ENCODE measurements at regions not wholly inside any gene's neighbourhood (a gene's known extent, or its start where the extent isn't known, plus 50 kb on each side); places are given as distances from the start of the nearest gene placed in this dataset.

- no peaks in the 10 kb centered on the region for H3K36me3 Mint-ChIP-seq (ENCODE audit: unreplicated experiment)
- H3K27ac Mint-ChIP-seq (ENCODE audit: unreplicated experiment) = no peak overlapping the region
- H3K9me3 Mint-ChIP-seq (ENCODE audit: unreplicated experiment) = no peaks in the 10 kb centered on the region
- no peak for DNase-seq
- no peaks in the 10 kb centered on the region for H3K27me3 Mint-ChIP-seq (ENCODE audit: unreplicated experiment)
- no peak overlapping the region for H3K4me3 Mint-ChIP-seq (ENCODE audit: unreplicated experiment)
- no peak for TF ChIP-seq CTCF (IDR thresholded peaks at IDR 0.05; ENCODE audit: partially characterized antibody, unreplicated experiment)
- no peaks in the 10 kb centered on the region for H3K4me1 Mint-ChIP-seq (ENCODE audit: low read depth, unreplicated experiment)
Observed at GRCh38 chr1:96313216-96313615, 408.4 kb upstream of the PTBP2 start.

GRCh38 chr1:96329121-96329520 lies 392.5 kb upstream of the PTBP2 start:
- no peak overlapping the region for H3K27ac Mint-ChIP-seq (ENCODE audit: unreplicated experiment)
- no peak for TF ChIP-seq CTCF (IDR thresholded peaks at IDR 0.05; ENCODE audit: partially characterized antibody, unreplicated experiment)
- DNase-seq = no peak
- H3K27me3 Mint-ChIP-seq (ENCODE audit: unreplicated experiment) = no peaks in the 10 kb centered on the region
- H3K36me3 Mint-ChIP-seq (ENCODE audit: unreplicated experiment) = no peaks in the 10 kb centered on the region
- H3K4me3 Mint-ChIP-seq (ENCODE audit: unreplicated experiment) = no peak overlapping the region
- H3K4me1 Mint-ChIP-seq (ENCODE audit: low read depth, unreplicated experiment) = no peaks in the 10 kb centered on the region
- H3K9me3 Mint-ChIP-seq (ENCODE audit: unreplicated experiment) = no peaks in the 10 kb centered on the region

GRCh38 chr1:96331596-96331995 lies 390.0 kb upstream of the PTBP2 start:
- Mint-ChIP-seq H3K27ac (ENCODE audit: unreplicated experiment) (no peak overlapping the region), H3K4me3 (ENCODE audit: unreplicated experiment) (no peak overlapping the region), H3K9me3 (ENCODE audit: unreplicated experiment) (no peaks in the 10 kb centered on the region), H3K27me3 (ENCODE audit: unreplicated experiment) (no peaks in the 10 kb centered on the region), H3K4me1 (ENCODE audit: low read depth, unreplicated experiment) (no peaks in the 10 kb centered on the region), H3K36me3 (ENCODE audit: unreplicated experiment) (no peaks in the 10 kb centered on the region)
- TF ChIP-seq CTCF (IDR thresholded peaks at IDR 0.05; ENCODE audit: partially characterized antibody, unreplicated experiment) = no peak
- no peak for DNase-seq

GRCh38 chr1:96333522-96334235 lies 387.9 kb upstream of the PTBP2 start:
- Mint-ChIP-seq H3K9me3 (ENCODE audit: unreplicated experiment) (no peaks in the 10 kb centered on the region), H3K36me3 (ENCODE audit: unreplicated experiment) (no peaks in the 10 kb centered on the region), H3K4me1 (ENCODE audit: low read depth, unreplicated experiment) (no peaks in the 10 kb centered on the region), H3K4me3 (ENCODE audit: unreplicated experiment) (no peak overlapping the region), H3K27me3 (ENCODE audit: unreplicated experiment) (no peaks in the 10 kb centered on the region), H3K27ac (ENCODE audit: unreplicated experiment) (no peak overlapping the region)
- TF ChIP-seq CTCF (IDR thresholded peaks at IDR 0.05; ENCODE audit: partially characterized antibody, unreplicated experiment) = no peak
- no peak for DNase-seq

GRCh38 chr1:96334236-96334557 lies 387.4 kb upstream of the PTBP2 start:
- no peak for TF ChIP-seq CTCF (IDR thresholded peaks at IDR 0.05; ENCODE audit: partially characterized antibody, unreplicated experiment)
- no peaks in the 10 kb centered on the region for H3K9me3 Mint-ChIP-seq (ENCODE audit: unreplicated experiment)
- no peak overlapping the region for H3K4me3 Mint-ChIP-seq (ENCODE audit: unreplicated experiment)
- H3K27me3 Mint-ChIP-seq (ENCODE audit: unreplicated experiment) = no peaks in the 10 kb centered on the region
- no peak overlapping the region for H3K27ac Mint-ChIP-seq (ENCODE audit: unreplicated experiment)
- no peaks in the 10 kb centered on the region for H3K36me3 Mint-ChIP-seq (ENCODE audit: unreplicated experiment)
- no peaks in the 10 kb centered on the region for H3K4me1 Mint-ChIP-seq (ENCODE audit: low read depth, unreplicated experiment)
- no peak for DNase-seq
